Mesenchymal stem cell (in vitro differentiated cells and primary cell): ENCODE measurements at regions not wholly inside any gene's neighbourhood (a gene's known extent, or its start where the extent isn't known, plus 50 kb on each side); places are given as distances from the start of the nearest gene placed in this dataset.
A peak's percentile ranks its signal among the peaks of the same experiment; 100 is the strongest.

Experiments used
- DNase-seq: peaks from one replicate; pipeline ENCODE4 v3.0.0-alpha.2; 2013
- H2AFZ ChIP-seq: one replicate; pipeline ENCODE4 v1.6.1; 2013; ENCODE audit warnings: low read depth, mild to moderate bottlenecking, control low read depth, inconsistent platforms, low read length, moderate library complexity
- H2AK5ac ChIP-seq: 2 replicates; pipeline ENCODE4 v1.6.1; 2013; ENCODE audit warnings: low read length, moderate library complexity, mild to moderate bottlenecking, inconsistent platforms; ENCODE audit not compliant: severe bottlenecking
- H2BK120ac ChIP-seq: one replicate; pipeline ENCODE4 v1.6.1; 2013; ENCODE audit warnings: low read depth, mild to moderate bottlenecking, inconsistent platforms, low read length, moderate library complexity
- H2BK12ac ChIP-seq, 2 experiments: one replicate each; pipeline ENCODE4 v1.6.1; 2013; ENCODE audit warnings: inconsistent platforms in 2 of 2, low read length in 2 of 2, mild to moderate bottlenecking in 2 of 2, moderate library complexity in 2 of 2, control low read depth in 1 of 2
- H2BK15ac ChIP-seq: one replicate; pipeline ENCODE4 v1.6.1; 2013; ENCODE audit warnings: mild to moderate bottlenecking, low read depth, inconsistent platforms; ENCODE audit not compliant: poor library complexity, severe bottlenecking
- H2BK5ac ChIP-seq: 2 replicates; pipeline ENCODE4 v1.6.1; 2013; ENCODE audit warnings: low read depth, mild to moderate bottlenecking, low read length, control low read depth, inconsistent platforms; ENCODE audit not compliant: poor library complexity, severe bottlenecking
- H3K14ac ChIP-seq, 2 experiments: one replicate each; pipeline ENCODE4 v1.6.1; 2013; ENCODE audit warnings: inconsistent platforms in 2 of 2, low read length in 2 of 2, control low read depth in 1 of 2, mild to moderate bottlenecking in 1 of 2, moderate library complexity in 1 of 2
- H3K18ac ChIP-seq, 2 experiments: one replicate each; pipeline ENCODE4 v1.6.1; 2013; ENCODE audit warnings: inconsistent platforms in 2 of 2, low read length in 2 of 2, control low read depth in 1 of 2, low read depth in 1 of 2, mild to moderate bottlenecking in 1 of 2
- H3K23ac ChIP-seq, 2 experiments: one replicate each; pipeline ENCODE4 v1.6.1; 2013; ENCODE audit warnings: inconsistent platforms in 2 of 2, low read length in 2 of 2, mild to moderate bottlenecking in 2 of 2, moderate library complexity in 2 of 2, control low read depth in 1 of 2
- H3K27ac ChIP-seq: 2 replicates; pipeline ENCODE4 v1.5.1; 2013; ENCODE audit warnings: mild to moderate bottlenecking, moderate library complexity, low read length, control low read depth, inconsistent platforms; ENCODE audit not compliant: poor library complexity, severe bottlenecking
- H3K27me3 ChIP-seq, 2 experiments: 2 replicates each; pipeline versions ENCODE4 v1.6.1 to v1.7.0; 2013; ENCODE audit warnings: low read length in 2 of 2, mild to moderate bottlenecking in 2 of 2, moderate library complexity in 2 of 2, control low read depth in 1 of 2, inconsistent platforms in 1 of 2; ENCODE audit not compliant: control insufficient read depth in 1 of 2, insufficient read depth in 1 of 2
- H3K36me3 ChIP-seq, 2 experiments: 2 replicates each; pipeline versions ENCODE4 v1.6.1 to v1.7.0; 2013; ENCODE audit warnings: low read length in 2 of 2, control low read depth in 1 of 2, inconsistent platforms in 1 of 2, low read depth in 1 of 2, mild to moderate bottlenecking in 1 of 2; ENCODE audit not compliant: insufficient read depth in 2 of 2, control insufficient read depth in 1 of 2
- H3K4ac ChIP-seq, 2 experiments: one replicate each; pipeline ENCODE4 v1.6.1; 2013; ENCODE audit warnings: inconsistent platforms in 2 of 2, low read length in 2 of 2, mild to moderate bottlenecking in 2 of 2, moderate library complexity in 2 of 2, control low read depth in 1 of 2, low read depth in 1 of 2
- H3K4me1 ChIP-seq: 2 replicates; pipeline ENCODE4 v1.6.1; 2013; ENCODE audit warnings: low read depth, low read length, control low read depth; ENCODE audit not compliant: control insufficient read depth, insufficient read depth
- H3K4me2 ChIP-seq: 2 replicates; pipeline ENCODE4 v1.6.1; 2013; ENCODE audit warnings: low read length, mild to moderate bottlenecking, inconsistent platforms; ENCODE audit not compliant: poor library complexity, severe bottlenecking
- H3K4me3 ChIP-seq, 2 experiments: 2 replicates each; pipeline versions ENCODE4 v1.5.1 to v1.7.0; 2013; ENCODE audit warnings: low read length in 2 of 2, mild to moderate bottlenecking in 2 of 2, control low read depth in 1 of 2, low read depth in 1 of 2; ENCODE audit not compliant: insufficient read depth in 1 of 2
- H3K79me1 ChIP-seq: replicated peaks from 2 replicates; pipeline ENCODE4 v1.6.1; 2013; ENCODE audit warnings: mild to moderate bottlenecking, control low read depth, low read length, inconsistent platforms; ENCODE audit not compliant: poor library complexity, severe bottlenecking
- H3K9ac ChIP-seq: 2 replicates; pipeline ENCODE4 v1.7.0; 2013; ENCODE audit warnings: mild to moderate bottlenecking, low read length, moderate library complexity
- H3K9me3 ChIP-seq: 2 replicates; pipeline ENCODE4 v1.7.0; 2013; ENCODE audit warnings: mild to moderate bottlenecking, low read length; ENCODE audit not compliant: control insufficient read depth
- H4K8ac ChIP-seq: one replicate; pipeline ENCODE4 v1.6.1; 2013; ENCODE audit warnings: inconsistent platforms, mild to moderate bottlenecking, low read length, moderate library complexity
- H4K91ac ChIP-seq: one replicate; pipeline ENCODE4 v1.6.1; 2013; ENCODE audit warnings: mild to moderate bottlenecking, low read length, inconsistent platforms
- WGBS: methylation state at CpG from one replicate; pipeline ENCODE4 v1.1.7; 2013; ENCODE audit warnings: mixed read lengths; 5-methylcytosine and 5-hydroxymethylcytosine counted together

DNA sequence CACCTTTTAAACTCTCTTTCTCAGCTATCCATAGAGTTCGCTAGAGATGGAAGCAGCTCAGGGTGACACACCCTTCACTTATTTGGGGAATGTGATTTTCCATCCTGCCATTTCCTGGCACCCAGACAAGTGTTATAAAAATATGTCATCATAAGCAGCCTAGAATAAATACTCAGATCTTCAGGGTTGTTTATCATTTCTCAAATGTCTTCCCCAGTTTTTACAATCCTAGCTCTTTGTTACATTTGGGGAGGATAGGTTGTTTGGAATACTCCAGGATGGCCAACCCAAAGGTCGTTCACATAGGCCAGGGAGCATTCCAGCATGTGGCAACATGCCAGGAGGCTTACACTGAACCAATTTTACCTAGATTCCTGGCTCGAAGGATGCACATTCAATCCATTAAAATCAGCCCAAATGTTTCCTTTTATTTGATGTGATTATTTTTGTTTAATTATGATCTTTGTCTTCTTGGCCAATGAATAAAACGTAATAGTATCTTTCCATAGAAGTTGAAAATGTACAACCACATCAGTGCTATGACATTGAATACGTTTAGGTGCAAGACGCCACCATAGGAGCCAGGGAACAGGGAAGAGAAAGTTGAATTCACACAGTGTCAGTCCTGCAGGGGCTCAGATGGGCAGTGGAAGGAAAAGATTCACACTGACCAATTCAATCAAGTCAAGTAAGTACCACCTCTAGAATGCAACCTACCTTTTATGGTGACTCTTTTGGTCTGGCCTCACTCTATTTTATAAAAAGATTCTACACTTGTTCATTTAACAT, 537.7 kb upstream of the MDFIC2 start:
- no peak overlapping the region for H3K4me2 ChIP-seq
- peaks cover 4% of the 10 kb centered on the region for H3K4me1 ChIP-seq
- no peak overlapping the region for H3K18ac ChIP-seq
- no peak overlapping the region for H4K8ac ChIP-seq
- peak overlapping the region; percentile 29 for H3K9ac ChIP-seq
- no peaks in the 10 kb centered on the region for H3K36me3 ChIP-seq
- H3K9me3 ChIP-seq = no peaks in the 10 kb centered on the region
- H3K27me3 ChIP-seq = no peaks in the 10 kb centered on the region
- H2BK15ac ChIP-seq = no peak overlapping the region
- H3K23ac ChIP-seq = no peak overlapping the region
- WGBS = 43% methylated on average over 4 of the region's 6 CpGs
- no peak overlapping the region for H4K91ac ChIP-seq
- peak; percentile 71 for DNase-seq
- no peak overlapping the region for H3K4me3 ChIP-seq
- no peak overlapping the region for H2AFZ ChIP-seq
- peak overlapping the region in 1 of 2 experiments; percentile 6 for H3K4ac ChIP-seq
- H2AK5ac ChIP-seq = peak overlapping the region; percentile 31
- no peaks in the 10 kb centered on the region for H3K79me1 ChIP-seq
- no peak overlapping the region for H2BK12ac ChIP-seq
- H2BK5ac ChIP-seq = peak overlapping the region; percentile 39
- no peak overlapping the region for H2BK120ac ChIP-seq
- H3K27ac ChIP-seq = peak overlapping the region; percentile 77
- no peak overlapping the region for H3K14ac ChIP-seq

GRCh38 chr3:70840106-70840870, 527.9 kb upstream of the MDFIC2 start:
- Histone ChIP-seq H2BK120ac (no peak overlapping the region), H4K8ac (no peak overlapping the region), H3K36me3 (no peaks in the 10 kb centered on the region), H2AFZ (no peak overlapping the region), H3K14ac (no peak overlapping the region), H3K23ac (no peak overlapping the region), H3K4me2 (no peak overlapping the region), H2BK12ac (no peak overlapping the region), H2BK15ac (no peak overlapping the region), H2AK5ac (no peak overlapping the region), H3K27ac (no peak overlapping the region), H3K4me3 (no peak overlapping the region), H4K91ac (no peak overlapping the region), H3K18ac (no peak overlapping the region), H3K4ac (no peak overlapping the region), H2BK5ac (no peak overlapping the region), H3K9ac (no peak overlapping the region), H3K79me1 (no peaks in the 10 kb centered on the region), H3K9me3 (no peaks in the 10 kb centered on the region), H3K27me3 (no peaks in the 10 kb centered on the region), H3K4me1 (no peaks in the 10 kb centered on the region)
- no peak for DNase-seq
- WGBS = 62% methylated on average over 4 of the region's 4 CpGs

DNA sequence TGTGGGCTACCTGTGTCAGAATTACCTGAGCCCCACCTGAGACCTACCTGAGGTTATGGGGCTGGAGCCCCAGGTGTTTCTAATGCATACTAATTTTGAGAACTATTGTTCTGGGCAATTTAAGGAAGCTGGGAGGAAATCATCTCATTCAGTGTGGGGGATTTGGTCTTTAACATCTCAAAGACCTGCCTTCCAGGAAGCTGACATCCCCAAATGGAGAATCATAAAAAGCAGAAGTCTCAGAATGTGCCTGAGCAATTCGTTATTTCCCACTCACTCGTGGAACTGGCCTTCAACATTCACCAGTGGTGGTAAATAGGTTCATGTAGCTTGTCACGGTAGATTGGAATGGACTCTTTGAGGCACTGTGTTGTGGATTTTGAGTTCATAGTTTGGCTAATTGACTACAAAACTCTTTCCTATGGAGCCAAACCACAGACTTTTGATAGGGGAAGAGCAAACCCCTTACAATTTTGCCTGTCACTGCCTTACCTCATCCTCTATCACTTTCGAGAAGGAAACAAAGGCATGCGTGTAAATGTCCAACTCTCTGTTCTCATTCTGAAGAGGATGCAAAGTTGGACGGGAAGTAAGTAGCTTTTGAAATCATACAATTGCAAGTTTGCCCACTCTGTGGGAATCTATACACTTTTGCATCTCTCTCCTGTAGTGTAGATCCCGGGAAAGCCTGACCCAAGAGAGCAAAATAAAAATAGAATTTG, 521.0 kb upstream of the MDFIC2 start:
- Histone ChIP-seq H2AFZ (no peak overlapping the region), H2BK5ac (no peak overlapping the region), H2BK120ac (no peak overlapping the region), H3K9me3 (no peaks in the 10 kb centered on the region), H3K23ac (no peak overlapping the region), H3K36me3 (no peaks in the 10 kb centered on the region), H3K27ac (peak overlapping the region; percentile 36), H2BK15ac (no peak overlapping the region), H3K4me2 (no peak overlapping the region), H3K9ac (peak overlapping the region; percentile 79), H4K91ac (no peak overlapping the region), H2AK5ac (peak overlapping the region; percentile 16), H4K8ac (no peak overlapping the region), H3K4me1 (peaks cover 2% of the 10 kb centered on the region), H2BK12ac (no peak overlapping the region), H3K18ac (no peak overlapping the region), H3K14ac (no peak overlapping the region), H3K4me3 (peak overlapping the region in 1 of 2 experiments; percentile 19), H3K27me3 (no peaks in the 10 kb centered on the region), H3K4ac (no peak overlapping the region), H3K79me1 (no peaks in the 10 kb centered on the region)
- no peak for DNase-seq
- 86% methylated on average over 5 of the region's 7 CpGs for WGBS

DNA sequence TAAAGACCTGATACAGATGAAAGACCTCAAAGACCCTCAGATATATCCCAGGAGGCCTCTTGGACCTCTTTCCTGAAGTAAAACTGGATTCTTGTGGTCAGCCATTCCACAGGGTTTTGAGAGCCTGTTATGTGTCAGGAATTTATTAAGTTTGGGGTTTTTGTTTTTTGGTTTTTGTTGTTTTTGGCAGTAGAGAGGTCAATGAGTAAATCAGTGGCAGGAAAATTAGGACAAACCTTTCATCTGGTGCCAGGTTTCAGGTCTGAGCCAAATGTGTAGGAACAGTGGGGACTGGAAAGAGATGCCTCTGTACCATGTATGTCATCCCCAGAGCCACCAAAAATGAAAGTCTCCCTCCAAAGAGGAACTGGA, 520.4 kb upstream of the MDFIC2 start:
- Histone ChIP-seq H3K36me3 (no peaks in the 10 kb centered on the region), H3K4me1 (peaks cover 2% of the 10 kb centered on the region), H3K9ac (peak overlapping the region; percentile 79), H3K27me3 (no peaks in the 10 kb centered on the region), H2BK15ac (no peak overlapping the region), H3K27ac (peak overlapping the region; percentile 48), H3K9me3 (no peaks in the 10 kb centered on the region), H2BK120ac (no peak overlapping the region), H3K4me2 (no peak overlapping the region), H3K4me3 (peak overlapping the region in 1 of 2 experiments; percentile 19), H3K4ac (no peak overlapping the region), H2AFZ (no peak overlapping the region), H4K8ac (no peak overlapping the region), H3K79me1 (no peaks in the 10 kb centered on the region), H2AK5ac (peak overlapping the region; percentile 16), H4K91ac (no peak overlapping the region), H3K14ac (no peak overlapping the region), H3K18ac (no peak overlapping the region), H2BK12ac (no peak overlapping the region), H3K23ac (no peak overlapping the region), H2BK5ac (no peak overlapping the region)
- no peak for DNase-seq
